HT-29 (cell line): ENCODE measurements at regions not wholly inside any gene's neighbourhood (a gene's known extent, or its start where the extent isn't known, plus 50 kb on each side); places are given as distances from the start of the nearest gene placed in this dataset. TPM values are rescaled to one million over a fixed set of nuclear protein-coding genes. Genes with fewer than 3 reads are reported as not detected.
"Not testable (repeated sequence)": the region's sequence is repeated elsewhere in the genome, so short reads cannot be mapped to it uniquely, and the experiment has no call there.

ENCODE experiments used
- DNase-seq: peaks from one replicate; pipeline ENCODE4 v3.0.0-alpha.2; 2015; ENCODE audit warnings: low spot score
- small RNA-seq: library from RNA; depleted of rRNA; stranded (forward); fragments of <200 nt; gene quantifications from one replicate; pipeline ENCODE3, GENCODE V24; 2014

DNA sequence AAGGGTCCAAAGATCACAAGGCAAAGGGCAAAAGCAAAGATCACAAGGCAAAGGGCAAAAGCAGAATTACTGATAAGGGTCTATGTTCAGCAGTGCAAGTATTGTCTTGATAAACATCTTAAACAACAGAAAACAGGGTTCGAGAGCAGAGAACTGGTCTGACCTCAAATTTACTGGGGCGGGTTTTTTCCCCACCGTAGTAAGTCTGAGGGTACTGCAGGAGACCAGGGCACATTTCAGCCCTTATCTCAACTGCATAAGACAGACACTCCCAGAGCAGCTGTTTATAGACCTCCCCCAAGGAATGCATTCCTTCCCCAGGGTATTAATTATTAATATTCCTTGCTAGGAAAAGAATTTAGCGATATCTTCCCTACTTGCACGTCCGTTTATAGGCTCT, 61.3 kb downstream of the ZNF860 start:
- not testable (repeated sequence) for DNase-seq

DNA sequence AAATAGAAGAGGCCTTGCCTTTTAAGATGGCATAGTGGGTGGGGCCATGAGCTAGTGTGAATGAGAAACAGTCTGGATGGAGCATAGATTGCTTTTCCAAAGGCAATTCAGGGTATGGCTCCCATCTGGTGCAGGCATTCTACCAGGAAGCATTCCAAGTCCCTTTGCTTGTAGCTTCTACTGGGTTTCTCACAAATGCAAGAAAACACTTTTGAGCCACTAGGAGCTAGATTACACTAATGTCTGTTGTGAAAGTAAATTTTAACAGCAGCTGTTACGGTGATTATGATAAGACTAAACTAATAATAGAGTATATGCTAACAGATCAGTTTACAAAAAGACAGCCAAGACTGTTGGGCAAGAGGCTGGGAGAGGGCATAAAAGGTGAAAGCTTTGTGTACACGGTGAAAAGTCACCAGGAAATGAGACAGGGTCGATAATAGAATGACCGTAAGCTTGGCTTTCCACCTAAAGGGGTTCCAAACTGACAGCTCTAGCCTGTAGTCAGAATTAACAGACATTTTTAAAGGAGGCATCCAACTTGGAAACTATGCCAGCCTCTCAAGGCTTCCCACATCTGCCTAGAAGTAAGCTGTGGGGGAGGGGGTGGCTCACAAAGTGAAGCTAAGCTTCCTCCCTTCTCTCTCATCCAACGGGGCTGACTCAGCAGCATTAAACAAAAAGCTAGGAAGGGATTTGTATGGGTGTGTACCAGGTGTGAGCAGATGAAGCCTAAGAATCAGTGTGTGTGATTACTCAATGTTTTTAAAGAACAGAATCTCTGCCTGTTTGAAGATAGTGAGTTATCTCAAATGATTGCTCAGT, 61.1 kb upstream of the GPD1L start:
- peak; percentile 52 for DNase-seq

DNA sequence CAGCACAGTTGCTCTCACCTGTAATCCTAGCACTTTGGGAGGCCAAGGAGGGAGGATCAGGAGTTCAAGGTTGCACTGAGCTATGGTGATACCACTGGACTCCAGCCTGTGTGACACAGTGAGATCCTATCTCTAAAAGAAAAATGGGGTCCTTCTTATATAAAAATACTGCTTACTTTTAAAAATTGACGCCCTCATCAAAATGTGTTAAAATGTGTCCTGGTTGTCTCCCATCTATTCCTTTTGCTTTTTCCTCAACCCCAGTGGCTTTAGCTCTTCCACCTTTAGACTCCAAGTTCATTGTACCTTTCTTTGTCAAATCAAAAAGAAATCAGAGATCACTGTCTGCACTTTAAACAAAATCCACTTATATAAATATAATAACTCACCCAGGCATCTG, 60.3 kb upstream of the GPD1L start:
- no peak for DNase-seq

DNA sequence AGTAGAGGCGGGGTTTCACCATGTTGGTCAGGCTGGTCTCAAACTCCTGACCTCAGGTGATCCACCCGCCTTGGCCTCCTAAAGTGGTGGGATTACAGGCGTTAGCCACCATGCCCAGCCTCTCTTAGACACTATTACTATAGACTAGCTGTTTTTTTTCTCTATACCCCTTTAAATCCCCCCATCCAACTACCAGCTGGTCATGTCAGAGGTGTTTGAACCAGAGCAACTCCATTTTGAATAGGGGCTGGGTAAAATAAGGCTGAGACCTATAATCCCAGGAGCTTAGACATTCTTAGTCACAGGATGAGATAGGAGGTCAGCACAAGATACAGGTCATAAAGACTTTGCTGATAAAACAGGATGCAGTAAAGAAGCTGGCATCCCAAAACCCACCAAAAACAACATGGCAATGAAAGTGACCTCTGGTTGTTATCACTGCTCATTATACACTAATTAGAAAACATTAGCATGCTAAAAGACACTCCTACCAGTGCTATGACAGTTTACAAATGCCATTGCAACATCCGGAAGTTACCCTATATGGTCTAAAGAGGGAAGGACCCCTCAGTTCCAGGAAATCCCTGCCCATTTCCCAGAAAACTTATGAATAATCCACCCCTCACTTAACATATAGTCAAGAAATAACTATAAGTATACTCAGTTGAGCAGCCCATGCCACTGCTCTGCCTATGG, 57.8 kb upstream of the GPD1L start:
- DNase-seq: no peak

DNA sequence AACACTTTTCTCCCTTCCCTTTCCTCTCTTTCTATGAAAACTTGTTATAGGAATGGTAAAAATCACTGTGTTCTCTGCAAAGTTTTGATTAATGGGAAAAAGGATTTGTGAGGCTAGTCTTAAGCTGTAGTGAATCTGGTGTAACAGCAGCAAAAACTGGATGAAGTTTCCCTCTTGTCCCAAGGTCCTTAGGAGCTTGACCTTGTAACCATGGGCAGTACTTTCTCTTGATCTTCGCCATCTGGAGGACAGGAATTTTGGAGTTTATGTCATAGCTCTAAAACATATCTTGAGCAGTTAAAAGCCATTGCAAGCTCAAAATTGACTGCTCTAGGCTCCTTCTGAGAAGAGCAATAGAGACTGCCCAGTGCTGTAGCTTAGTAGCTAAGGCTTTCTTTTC, 56.5 kb upstream of the GPD1L start:
- DNase-seq: no peak

DNA sequence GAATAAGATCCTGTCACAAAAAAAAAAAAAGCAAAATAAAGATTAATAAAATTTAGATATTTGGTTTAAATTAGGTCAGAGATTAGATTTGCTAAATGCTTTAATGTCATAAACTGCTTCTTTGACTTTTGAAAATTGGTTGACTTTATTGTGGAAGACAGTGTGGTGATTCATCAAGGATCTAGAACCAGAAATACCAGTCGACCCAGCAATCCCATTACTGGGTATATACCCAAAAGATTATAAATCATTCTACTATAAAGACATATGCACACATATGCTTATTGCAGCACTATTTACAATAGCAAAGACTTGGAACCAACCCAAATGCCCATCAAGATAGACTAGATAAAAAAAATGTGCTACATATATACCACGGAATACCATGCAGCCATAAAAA, 54.2 kb upstream of the GPD1L start:
- peak; percentile 17 for DNase-seq

DNA sequence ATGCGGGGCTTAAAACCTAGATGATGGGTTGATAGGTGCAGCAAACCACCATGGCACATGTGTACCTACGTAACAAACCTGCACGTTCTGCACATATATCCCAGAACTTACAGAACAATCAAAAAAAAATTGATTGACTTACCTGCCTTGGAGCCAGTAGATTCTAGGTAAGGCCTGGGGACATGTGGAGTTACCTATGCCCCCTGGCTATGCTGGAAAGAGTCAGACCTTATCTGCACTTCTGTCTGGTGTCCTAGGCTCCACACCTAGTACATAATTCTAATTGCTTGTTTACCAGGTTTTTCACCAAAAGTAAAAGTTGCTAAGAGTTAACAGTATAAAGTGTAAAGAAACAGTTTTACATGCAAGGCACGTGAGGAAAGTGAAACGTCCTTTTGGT, 53.6 kb upstream of the GPD1L start:
- DNase-seq: not testable (repeated sequence)

DNA sequence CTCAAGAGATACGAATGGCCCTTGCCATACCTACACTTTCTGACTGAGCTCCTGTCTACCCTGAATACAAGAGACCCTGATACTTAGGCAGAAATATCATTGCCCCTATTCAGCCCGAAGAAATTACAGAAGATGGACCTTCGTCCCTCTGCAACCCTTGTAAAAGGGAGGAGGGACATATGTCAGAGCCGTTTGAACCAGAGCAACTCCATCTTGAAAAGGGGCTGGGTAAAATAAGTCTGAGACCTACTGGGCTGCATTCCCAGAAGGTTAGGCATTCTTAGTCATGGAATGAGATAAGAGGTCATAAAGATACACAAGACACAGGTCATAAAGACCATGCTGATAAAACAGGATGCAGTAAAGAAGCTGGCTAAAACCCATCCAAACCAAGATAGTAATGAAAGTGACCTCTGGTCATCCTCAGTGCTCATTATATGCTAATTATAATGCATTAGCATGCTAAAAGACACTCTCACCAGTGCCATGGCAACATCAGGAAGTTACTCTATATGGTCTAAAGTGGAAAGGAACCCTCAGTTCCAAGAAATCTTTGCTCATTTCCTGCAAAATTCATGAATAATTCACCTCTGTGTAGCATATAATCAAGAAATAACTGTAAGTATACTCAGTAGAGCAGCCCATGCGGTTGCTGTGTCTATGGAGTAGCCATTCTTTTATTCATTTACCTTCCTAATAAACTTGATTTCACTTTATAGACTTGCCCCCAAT, 49.7 kb upstream of the GPD1L start:
- DNase-seq: no peak

Small RNAs in the stretch of these regions (small RNA-seq; reads per million reads assigned to genes)
- not detected for gene RF00019
